GM21526 (cell line): ENCODE measurements at regions not wholly inside any gene's neighbourhood (a gene's known extent, or its start where the extent isn't known, plus 50 kb on each side); places are given as distances from the start of the nearest gene placed in this dataset.

Experiments used
- ATAC-seq: cut with Tn5 transposase; IDR thresholded peaks from one replicate; pipeline ENCODE4 v1.9.1; 2021; ENCODE audit warnings: moderate library complexity; ENCODE audit not compliant: unreplicated experiment, low FRiP score

DNA sequence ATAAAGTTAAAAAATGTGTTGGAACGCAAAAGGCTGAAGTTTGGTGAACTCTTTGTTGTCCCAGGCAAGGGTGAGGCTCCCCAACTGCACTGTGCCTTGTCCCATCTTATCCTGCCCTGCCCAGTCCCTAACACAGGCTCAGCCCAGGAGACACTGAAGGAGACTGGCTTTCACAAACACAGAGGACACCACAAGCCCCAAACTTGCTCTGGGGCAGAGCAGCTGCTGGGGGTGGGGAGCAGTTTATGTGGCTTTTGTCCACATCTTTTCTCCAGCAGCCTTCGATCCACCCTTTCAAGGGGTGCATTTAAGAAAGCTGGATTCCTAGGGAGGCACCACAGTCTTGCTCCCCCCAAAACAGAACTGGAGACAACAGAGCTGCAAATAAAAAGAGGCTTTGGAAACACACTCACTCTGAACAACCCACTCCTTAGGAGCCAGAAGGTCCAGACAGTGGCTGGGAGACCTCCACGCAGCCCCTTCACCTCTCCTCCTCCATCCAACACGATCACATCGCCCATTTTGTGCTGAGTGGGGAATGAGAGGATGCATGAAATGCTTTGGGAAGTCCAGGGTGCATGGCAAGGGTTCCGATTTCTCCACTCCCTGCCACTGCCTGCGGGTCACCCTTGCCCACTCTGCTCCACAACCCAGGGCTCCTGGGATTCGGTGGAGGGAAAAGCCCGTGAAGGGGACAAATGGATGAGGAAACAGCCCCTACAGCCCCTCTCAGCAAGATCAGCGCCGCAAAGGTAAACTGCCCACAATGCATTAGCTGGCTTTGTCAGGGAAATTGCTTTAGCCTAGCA is 260.5 kb upstream of the TLE3 start:
- ATAC-seq = no peak

- no peak for ATAC-seq
These were observed 259.7 kb upstream of the TLE3 start for GRCh38 chr15:70357453-70357852.

- no peak for ATAC-seq
These were observed 259.2 kb upstream of the TLE3 start for GRCh38 chr15:70356919-70357318.

DNA sequence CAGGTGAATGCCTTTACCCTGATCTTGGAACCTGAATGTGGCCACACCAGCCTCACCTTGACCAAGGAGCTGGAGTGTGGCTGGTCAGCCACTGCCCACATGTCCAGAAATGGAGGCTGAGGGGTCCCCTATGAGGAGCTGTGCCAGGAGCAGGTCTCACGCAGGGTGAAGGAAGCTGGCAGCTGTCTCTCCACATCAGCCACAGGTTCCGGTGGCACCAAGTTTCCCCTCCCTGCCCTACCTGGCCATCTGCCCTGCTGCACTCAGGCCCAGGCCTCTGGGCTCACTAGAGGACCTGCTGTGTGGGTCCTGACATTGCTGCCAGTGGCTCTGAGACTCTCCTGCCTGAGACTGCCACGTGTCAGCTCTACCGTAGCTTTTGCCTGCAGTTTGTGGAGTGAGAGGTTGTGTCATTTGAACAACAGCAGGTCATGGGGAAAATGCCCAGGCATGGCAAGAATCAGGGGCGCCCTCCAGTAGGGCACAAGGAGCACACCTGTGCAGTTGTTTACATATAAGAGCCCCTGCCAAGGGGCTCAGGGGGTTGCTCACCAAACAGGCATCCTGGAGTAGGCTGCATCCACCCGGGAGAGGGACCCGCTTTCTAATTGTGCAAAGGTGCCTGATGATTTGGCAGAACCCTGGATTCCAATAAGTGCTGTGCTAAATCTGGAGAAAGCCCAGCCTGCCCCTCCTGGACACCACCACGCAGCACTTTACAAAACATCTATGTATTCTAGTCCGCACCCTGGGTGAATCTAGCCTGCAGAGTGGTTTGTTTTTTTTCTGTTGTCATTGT is 258.5 kb upstream of the TLE3 start:
- ATAC-seq = no peak

GRCh38 chr15:70355275-70355795 is 257.6 kb upstream of the TLE3 start:
- ATAC-seq = no peak

DNA sequence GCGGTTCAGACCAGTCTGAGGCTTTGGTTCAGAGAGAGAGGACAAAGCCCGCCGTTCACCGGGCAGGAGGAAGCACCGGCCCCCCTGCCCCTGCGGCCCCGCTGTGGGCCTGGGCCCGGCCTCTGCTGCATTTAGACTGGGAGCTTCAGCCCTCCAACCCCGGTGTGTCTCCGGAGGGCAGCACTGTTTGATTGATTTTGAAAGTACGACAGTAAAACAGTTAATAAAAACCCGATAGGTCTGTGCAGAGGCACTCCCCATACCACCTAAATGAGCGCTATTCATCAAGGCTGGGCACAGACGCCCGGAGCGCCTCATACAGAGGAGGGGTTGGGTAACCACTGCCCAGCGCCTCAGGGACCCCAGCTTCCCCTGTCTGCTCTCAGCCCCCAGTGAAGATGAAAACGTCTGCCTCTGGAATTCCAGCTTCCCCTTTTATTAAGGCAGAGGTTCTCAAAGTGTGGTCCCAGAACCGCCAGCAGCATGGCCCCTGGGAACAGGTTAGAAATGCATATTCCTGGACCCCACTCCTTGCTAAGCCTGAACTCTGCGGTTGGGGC is 256.7 kb upstream of the TLE3 start:
- no peak for ATAC-seq

DNA sequence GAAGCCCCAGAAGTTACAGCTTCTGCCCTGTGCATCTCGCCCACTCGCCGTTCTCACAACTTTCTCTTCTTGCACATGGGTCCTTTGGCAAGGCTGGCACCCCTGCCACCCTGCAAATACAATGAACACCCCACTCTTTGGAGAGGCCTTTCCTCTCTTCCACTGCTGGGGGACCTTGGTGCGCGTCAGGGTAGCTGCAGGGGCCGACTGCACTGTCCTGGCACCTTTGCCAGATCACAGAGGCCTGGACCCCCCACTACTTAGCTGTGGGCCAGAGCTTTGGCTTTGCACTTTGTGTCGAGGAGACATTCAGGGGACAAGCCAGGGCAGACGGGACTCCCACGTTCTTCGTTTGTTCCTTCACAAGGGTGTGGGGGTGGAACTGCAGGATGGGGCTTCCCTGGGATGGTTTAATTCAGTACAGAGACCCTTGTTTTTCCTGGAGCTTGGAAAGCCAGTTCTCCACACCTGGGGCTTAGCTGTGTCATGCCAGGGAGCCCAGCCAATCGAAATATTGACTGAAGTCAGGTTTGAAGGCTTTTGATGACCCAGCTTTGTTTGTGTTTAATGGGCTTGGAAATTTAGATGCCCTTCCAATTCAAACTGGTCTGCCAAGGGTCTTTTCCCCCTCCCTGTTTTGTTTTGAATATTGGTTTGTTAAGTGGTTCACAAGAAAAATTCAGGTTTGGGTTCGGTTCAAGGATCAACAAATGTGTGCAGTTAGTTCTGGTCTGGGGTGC is 256.1 kb upstream of the TLE3 start:
- no peak for ATAC-seq

DNA sequence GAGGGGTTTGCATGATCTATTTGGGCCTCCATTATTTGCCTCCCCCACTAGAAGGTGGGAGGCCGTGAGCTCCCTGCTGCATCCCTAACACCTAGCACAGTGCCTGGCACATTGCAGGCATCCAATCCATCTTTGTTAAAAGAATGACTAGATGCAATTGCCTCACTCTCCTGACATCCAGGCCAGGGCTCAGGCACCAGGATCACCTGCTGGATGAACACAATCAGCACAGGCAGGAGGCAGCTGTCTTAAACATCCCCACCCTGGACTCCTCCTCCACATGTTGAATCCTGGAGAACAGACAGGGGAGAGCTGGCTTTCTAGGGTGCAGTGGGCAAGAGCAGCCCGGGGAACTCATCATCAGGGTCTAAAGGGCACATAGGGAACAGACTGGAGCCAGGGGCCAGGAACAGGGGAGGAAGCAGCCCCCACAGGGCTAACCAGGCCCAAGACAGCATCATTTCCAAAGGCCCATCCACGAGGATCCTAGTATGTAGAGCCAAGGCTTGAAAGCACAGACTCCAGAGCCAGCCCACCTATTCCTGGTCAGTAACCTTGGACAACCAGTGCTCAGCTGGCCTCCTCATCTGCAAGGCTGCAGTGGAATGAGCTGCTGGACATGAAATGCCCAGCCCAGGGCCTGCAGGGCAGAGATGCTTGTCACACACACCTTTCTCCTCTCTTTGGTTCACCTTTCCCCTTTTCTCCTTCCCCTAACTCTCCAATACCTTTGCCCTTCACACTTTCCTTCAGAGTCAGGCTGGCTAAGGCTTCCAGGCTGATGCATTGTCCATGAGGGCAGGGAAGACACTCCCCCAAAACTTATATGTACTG is 254.4 kb upstream of the TLE3 start:
- ATAC-seq = no peak

GRCh38 chr15:70351391-70351790 is 253.7 kb upstream of the TLE3 start:
- no peak for ATAC-seq

- no peak for ATAC-seq
These were observed 251.0 kb upstream of the TLE3 start for GRCh38 chr15:70348581-70349344.

GRCh38 chr15:70348226-70348543 is 250.5 kb upstream of the TLE3 start:
- no peak for ATAC-seq

GRCh38 chr15:70347321-70348225 is 249.9 kb upstream of the TLE3 start:
- no peak for ATAC-seq

- ATAC-seq = no peak
These were observed 247.7 kb upstream of the TLE3 start for GRCh38 chr15:70345251-70346019.

- ATAC-seq = no peak
These were observed 246.9 kb upstream of the TLE3 start for GRCh38 chr15:70344666-70345065.

GRCh38 chr15:70343961-70344621 is 246.4 kb upstream of the TLE3 start:
- no peak for ATAC-seq

GRCh38 chr15:70342554-70343548 is 245.1 kb upstream of the TLE3 start:
- no peak for ATAC-seq
